Thymus (tissue), 11 donors: ENCODE measurements at regions not wholly inside any gene's neighbourhood (a gene's known extent, or its start where the extent isn't known, plus 50 kb on each side); places are given as distances from the start of the nearest gene placed in this dataset.

ENCODE experiments used
- DNase-seq, 9 donors: peaks; one replicate each; pipeline ENCODE4 v3.0.0-alpha.2; 2013; ENCODE audit warnings: low spot score in 9 of 9, low read depth in 6 of 9, missing footprints in 1 of 9
- H3K27ac ChIP-seq, 2 donors: one replicate each; pipeline ENCODE4 v1.5.1; 2013; ENCODE audit warnings: control low read depth in 1 of 2, low read depth in 1 of 2, low read length in 1 of 2, mild to moderate bottlenecking in 1 of 2, moderate library complexity in 1 of 2
- H3K27me3 ChIP-seq, 2 donors: one replicate each; pipeline ENCODE4 v1.5.1; 2013; ENCODE audit warnings: low read length in 1 of 2; ENCODE audit not compliant: control insufficient read depth in 2 of 2, insufficient read depth in 1 of 2
- H3K36me3 ChIP-seq, 2 donors: one replicate each; pipeline ENCODE4 v1.5.1; 2013; ENCODE audit warnings: low read length in 1 of 2, mild to moderate bottlenecking in 1 of 2, moderate library complexity in 1 of 2; ENCODE audit not compliant: control insufficient read depth in 2 of 2, insufficient read depth in 2 of 2
- H3K4me1 ChIP-seq, 2 donors: one replicate each; pipeline ENCODE4 v1.5.1; 2013; ENCODE audit warnings: low read length in 2 of 2; ENCODE audit not compliant: control insufficient read depth in 2 of 2, insufficient read depth in 2 of 2
- H3K4me3 ChIP-seq, 2 donors: one replicate each; pipeline ENCODE4 v1.5.1; 2013; ENCODE audit warnings: low read length in 2 of 2, control low read depth in 1 of 2, mild to moderate bottlenecking in 1 of 2
- H3K9me3 ChIP-seq, 2 donors: one replicate each; pipeline ENCODE4 v1.5.1; 2013; ENCODE audit warnings: low read length in 1 of 2, mild to moderate bottlenecking in 1 of 2; ENCODE audit not compliant: control insufficient read depth in 2 of 2, insufficient read depth in 1 of 2
- WGBS: extraction: QIAGEN DNeasy Blood & Tissue Kit; methylation state at CpG from one replicate; pipeline ENCODE4 v1.1.7; 2013; 5-methylcytosine and 5-hydroxymethylcytosine counted together
- donor health status: healthy.

DNA sequence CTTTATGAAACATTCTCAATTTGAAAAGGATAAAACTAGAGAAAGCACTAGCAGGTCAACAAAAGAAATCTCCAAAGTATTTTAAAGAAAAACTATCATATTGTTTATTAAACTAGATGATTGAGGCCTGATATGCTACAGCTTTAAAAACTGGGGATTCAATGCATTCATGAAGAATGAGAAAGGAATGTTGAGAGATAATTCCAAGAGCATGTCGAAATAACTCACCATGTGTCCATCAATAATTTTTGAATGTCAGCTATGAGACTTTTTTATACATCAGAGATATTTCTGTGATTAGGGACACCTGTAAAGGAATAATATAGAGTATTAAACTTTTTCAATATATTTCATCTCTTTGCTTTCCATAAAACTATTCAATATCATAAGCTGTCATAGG lies 376.9 kb upstream of the REG3G start:
- Histone ChIP-seq H3K4me1 (no peaks in the 10 kb centered on the region), H3K27me3 (no peaks in the 10 kb centered on the region)
- no peak for DNase-seq

DNA sequence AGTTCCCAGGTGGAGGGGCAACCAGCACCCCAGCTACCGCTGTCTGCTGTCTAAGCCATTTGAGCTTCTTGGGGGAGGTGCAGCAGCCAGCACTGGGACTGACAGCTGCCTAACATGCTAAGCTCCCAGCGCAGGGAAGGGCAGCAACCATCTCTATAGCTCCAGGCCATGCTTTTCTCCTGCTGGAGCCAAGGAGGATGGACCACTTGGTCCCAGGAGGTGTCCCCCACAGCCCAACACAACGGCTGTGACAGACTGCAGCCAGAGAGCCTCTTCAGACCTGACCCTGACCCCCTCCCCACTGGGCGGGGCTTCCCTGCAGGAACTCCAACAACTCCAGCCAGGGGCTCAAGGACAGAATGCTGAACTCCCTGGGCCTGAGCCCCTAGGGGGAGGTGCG lies 370.6 kb upstream of the REG3G start:
- 91% methylated on average over 5 of the region's 5 CpGs for WGBS

More for the DNA sequence above, 376.9 kb upstream of the REG3G start:
- no peak overlapping the region for H3K4me3 ChIP-seq
- H3K27ac ChIP-seq, result no peak overlapping the region
- no peaks in the 10 kb centered on the region for H3K9me3 ChIP-seq
- WGBS, result 67% methylated on average over 1 of the region's 1 CpG
- no peaks in the 10 kb centered on the region for H3K36me3 ChIP-seq

DNA sequence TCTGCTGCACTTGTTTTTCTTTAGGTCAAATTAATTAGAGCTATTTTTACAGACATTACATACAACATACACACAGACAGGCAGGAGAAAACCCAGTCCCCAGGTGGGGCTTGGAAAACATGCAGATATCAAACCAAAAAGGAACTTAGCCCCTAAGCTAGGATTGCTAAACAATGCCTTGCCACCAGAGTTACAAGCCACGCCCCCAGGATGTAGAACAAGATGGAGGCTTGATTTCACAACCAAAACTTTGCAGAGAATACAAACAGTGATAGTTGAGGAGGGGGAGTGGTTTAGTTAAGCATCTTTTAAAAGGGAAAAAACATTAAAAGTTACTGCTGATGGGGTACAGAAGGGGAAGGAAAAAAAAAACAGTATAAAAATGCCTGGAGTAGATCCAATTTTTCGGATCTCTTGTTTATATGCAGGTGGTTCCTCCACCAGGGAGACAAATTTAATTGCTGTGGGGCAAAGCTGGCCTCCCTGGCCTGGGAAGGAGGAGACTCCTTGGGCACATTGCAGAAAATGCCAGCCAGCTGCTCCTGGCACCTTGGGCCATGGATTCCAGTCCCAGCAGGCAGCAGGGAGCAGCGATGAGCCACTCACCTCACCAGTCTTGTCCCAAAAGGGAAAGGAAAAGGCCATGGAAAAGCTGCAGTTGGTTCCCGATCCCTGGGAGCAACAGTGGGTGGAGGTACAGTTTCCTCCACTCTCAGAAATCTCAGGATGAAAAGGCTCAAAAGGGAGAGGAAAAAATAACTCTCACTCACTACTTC lies 348.4 kb upstream of the REG3G start:
- DNase-seq, result no peak
- Histone ChIP-seq H3K4me3 (no peak overlapping the region), H3K27me3 (no peaks in the 10 kb centered on the region), H3K4me1 (no peaks in the 10 kb centered on the region), H3K9me3 (no peaks in the 10 kb centered on the region), H3K36me3 (no peaks in the 10 kb centered on the region), H3K27ac (no peak overlapping the region)
- WGBS, result 89% methylated on average over 4 of the region's 4 CpGs

More for the DNA sequence above, 370.6 kb upstream of the REG3G start:
- Histone ChIP-seq H3K36me3 (no peaks in the 10 kb centered on the region), H3K27me3 (no peaks in the 10 kb centered on the region), H3K4me1 (no peaks in the 10 kb centered on the region), H3K27ac (no peak overlapping the region), H3K9me3 (peaks cover 0 to 9% of the 10 kb centered on the region in 2 donors), H3K4me3 (no peak overlapping the region)
- DNase-seq, result no peak

DNA sequence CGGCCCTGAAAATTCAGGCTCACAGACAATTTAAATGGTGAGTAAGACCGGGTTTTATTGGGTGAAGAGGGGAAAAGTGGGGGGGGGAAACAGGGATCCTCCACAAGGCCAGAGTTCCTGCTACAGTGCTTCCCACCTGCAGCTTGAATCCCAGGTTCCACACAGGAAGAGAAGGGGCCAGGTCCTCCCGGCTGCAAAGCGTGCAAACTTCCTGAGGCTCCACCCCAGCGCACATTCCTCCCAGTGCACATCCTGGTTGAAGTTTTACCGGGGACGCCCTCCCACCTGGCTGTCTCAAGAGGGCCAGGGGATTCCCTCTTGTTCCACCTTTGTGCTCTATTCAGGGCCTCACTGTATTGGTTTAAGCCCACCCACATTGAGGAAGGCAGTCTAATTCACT lies 347.7 kb upstream of the REG3G start:
- H3K27ac ChIP-seq, result no peak overlapping the region
- 93% methylated on average over 7 of the region's 7 CpGs for WGBS

DNA sequence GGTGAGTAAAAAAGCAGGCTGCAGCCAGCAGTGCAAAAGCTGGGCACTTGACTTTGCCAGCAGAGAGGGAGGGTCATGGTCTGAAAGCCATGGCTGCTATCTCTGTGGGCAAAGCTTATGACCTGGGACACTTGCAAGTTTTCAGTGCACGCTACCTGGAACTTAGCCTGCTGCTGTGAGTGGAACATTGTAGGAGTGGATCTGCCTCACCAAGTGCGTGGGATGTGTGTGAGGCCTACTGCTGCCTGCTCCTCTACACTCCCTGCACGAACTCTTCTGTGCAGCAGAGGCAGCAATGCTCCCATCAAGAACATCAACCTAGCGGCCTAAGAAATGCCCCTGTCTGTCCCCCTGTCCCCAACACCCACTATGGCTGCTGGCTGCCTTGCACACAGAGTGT lies 344.1 kb upstream of the REG3G start:
- H3K27ac ChIP-seq, result no peak overlapping the region
- no peaks in the 10 kb centered on the region for H3K4me1 ChIP-seq
- no peaks in the 10 kb centered on the region for H3K9me3 ChIP-seq
- WGBS, result 87% methylated on average over 4 of the region's 4 CpGs
- H3K36me3 ChIP-seq, result no peaks in the 10 kb centered on the region
- DNase-seq, result no peak
- H3K27me3 ChIP-seq, result no peaks in the 10 kb centered on the region
- no peak overlapping the region for H3K4me3 ChIP-seq

More for the DNA sequence above, 347.7 kb upstream of the REG3G start:
- H3K9me3 ChIP-seq, result no peaks in the 10 kb centered on the region
- no peak overlapping the region for H3K4me3 ChIP-seq
- no peak for DNase-seq
- no peaks in the 10 kb centered on the region for H3K36me3 ChIP-seq
- H3K4me1 ChIP-seq, result no peaks in the 10 kb centered on the region
- H3K27me3 ChIP-seq, result no peaks in the 10 kb centered on the region

DNA sequence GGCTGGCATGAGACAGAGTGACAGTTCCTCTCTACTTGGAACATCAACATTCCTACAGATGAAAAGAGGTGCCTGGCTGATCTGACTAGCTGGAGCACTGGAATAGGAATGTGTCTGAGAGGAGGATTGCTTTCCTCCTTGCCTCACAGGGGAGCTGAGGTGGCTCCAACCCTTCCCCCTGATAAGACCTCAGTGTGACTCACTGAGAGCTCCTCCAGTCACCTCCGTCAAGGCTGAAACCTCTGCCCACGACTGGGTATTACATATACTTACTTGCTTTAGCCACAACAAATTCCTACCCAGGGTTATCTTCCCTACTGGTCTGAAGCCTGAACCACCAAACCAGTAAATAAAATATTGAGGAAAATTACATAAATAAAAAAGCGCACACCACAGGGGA lies 342.7 kb upstream of the REG3G start:
- WGBS, result 96% methylated on average over 3 of the region's 3 CpGs
- Histone ChIP-seq H3K27ac (no peak overlapping the region), H3K4me3 (no peak overlapping the region), H3K36me3 (no peaks in the 10 kb centered on the region), H3K27me3 (no peaks in the 10 kb centered on the region), H3K4me1 (no peaks in the 10 kb centered on the region), H3K9me3 (no peaks in the 10 kb centered on the region)
- no peak for DNase-seq

DNA sequence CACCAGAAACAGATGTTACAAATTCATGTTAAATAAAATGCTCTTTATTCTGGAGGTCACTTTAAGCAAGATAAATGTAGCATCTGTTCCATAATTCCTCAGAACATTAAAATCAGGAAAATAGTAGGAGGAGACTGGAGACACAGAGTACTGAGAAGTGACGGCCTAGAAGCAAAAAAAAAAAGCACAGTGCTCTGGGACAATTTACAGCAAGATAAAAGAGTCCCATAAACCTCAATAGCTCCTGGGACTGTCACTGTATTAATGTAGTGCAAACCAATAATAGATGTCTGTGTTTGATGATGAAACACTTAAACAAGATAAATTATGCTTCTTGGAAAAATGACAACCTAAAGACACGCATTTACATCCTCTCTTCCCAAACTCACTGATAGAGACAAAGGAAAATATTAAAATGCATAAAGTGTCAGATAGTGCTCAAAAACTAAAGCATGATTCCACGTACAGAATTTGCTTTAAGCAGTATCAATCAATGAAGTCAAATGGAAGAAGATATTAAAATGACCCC lies 338.8 kb upstream of the REG3G start:
- WGBS, result 88% methylated on average over 3 of the region's 3 CpGs
- Histone ChIP-seq H3K27me3 (no peaks in the 10 kb centered on the region), H3K9me3 (no peaks in the 10 kb centered on the region)

DNA sequence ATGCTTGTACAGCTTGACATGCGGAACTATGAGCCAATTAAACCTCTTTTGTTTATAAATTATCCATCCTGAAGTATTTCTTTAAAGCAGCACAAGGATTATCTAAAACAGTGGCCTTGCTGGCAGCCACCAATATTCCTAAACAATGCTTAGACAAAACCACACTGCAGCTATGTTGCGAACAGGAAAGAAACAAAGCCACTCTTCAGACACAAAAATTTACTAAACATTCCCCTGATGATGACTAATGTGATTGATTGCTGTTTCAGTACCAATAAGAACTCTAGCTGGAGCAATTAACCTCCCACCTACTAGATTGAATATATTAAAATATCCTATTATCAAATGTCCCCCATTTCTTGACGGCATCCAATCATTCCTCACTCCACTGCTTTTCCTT lies 325.8 kb upstream of the REG3G start:
- Histone ChIP-seq H3K4me1 (no peaks in the 10 kb centered on the region), H3K27me3 (no peaks in the 10 kb centered on the region), H3K4me3 (no peak overlapping the region), H3K9me3 (peaks cover 0 to 3% of the 10 kb centered on the region in 2 donors), H3K27ac (no peak overlapping the region), H3K36me3 (no peaks in the 10 kb centered on the region)
- WGBS, result 90% methylated on average over 3 of the region's 3 CpGs
- DNase-seq, result no peak

More for the DNA sequence above, 338.8 kb upstream of the REG3G start:
- H3K36me3 ChIP-seq, result no peaks in the 10 kb centered on the region
- no peak overlapping the region for H3K27ac ChIP-seq
- no peak for DNase-seq
- H3K4me3 ChIP-seq, result no peak overlapping the region
- no peaks in the 10 kb centered on the region for H3K4me1 ChIP-seq

DNA sequence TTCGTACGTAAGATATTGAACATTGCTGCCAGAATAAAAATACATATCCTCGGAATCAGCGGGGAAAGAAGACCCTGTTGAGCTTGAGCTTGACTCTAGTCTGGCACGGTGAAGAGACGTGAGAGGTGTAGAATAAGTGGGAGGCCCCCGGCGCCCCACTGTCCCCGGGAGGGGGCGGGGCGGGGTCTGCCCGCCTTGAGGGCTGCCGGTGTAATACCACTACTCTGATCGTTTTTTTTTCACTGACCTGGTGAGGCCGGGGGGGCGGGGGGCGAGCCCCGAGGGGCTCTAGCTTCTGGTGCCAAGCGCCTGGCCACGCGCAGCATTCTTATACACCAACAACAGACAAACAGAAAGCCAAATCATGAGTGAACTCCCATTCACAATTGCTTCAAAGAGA lies 324.0 kb upstream of the REG3G start:
- peaks cover 0 to 3% of the 10 kb centered on the region in 2 donors for H3K9me3 ChIP-seq
- H3K27ac ChIP-seq, result no peak overlapping the region
- no peaks in the 10 kb centered on the region for H3K4me1 ChIP-seq
- 96% methylated on average over 21 of the region's 21 CpGs for WGBS
- H3K27me3 ChIP-seq, result no peaks in the 10 kb centered on the region
- no peak for DNase-seq
- H3K4me3 ChIP-seq, result no peak overlapping the region
- H3K36me3 ChIP-seq, result no peaks in the 10 kb centered on the region
